HG02938 (cell line): ENCODE measurements at regions not wholly inside any gene's neighbourhood (a gene's known extent, or its start where the extent isn't known, plus 50 kb on each side); places are given as distances from the start of the nearest gene placed in this dataset.

ENCODE experiments used
- ATAC-seq: cut with Tn5 transposase; IDR thresholded peaks from one replicate; pipeline ENCODE4 v1.9.1; 2021; ENCODE audit warnings: mild to moderate bottlenecking, moderate library complexity; ENCODE audit not compliant: unreplicated experiment

DNA sequence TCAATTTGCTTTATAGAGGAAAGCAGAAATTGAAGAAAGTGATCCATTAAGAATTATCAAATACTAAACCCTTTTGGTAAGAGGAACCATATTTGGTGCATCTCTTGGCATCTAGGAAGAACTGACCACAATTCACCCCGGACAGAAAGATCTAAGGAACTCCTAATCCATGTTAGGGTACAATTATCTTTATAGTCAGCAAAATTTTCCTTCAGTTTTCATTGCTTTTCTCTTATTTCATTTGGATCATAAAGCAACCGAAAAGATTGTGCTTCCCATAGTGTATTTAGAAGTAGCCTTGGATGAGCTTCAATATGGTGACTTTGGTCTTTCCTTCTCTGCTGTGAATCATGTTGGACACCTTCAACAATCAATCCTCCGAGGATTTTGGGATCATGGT lies 50.1 kb upstream of the IGFBP5 start:
- ATAC-seq = no peak
